OCI-LY1 (cell line): ENCODE measurements at regions not wholly inside any gene's neighbourhood (a gene's known extent, or its start where the extent isn't known, plus 50 kb on each side); places are given as distances from the start of the nearest gene placed in this dataset.

Experiments
- H2AFZ ChIP-seq: fragments of 200-600 bp; sonication (generic), shearing (Covaris generic); 2 replicates; pipeline ENCODE4 v1.6.0; 2014; ENCODE audit warnings: antibody characterized with exemption, mild to moderate bottlenecking, low read length
- H3F3A ChIP-seq: fragments of 200-600 bp; sonication (generic), shearing (Covaris generic); 2 replicates; pipeline ENCODE4 v1.6.0; 2014; ENCODE audit warnings: mild to moderate bottlenecking, antibody characterized with exemption, low read length, moderate library complexity; ENCODE audit not compliant: insufficient read depth
- H3K27ac ChIP-seq: fragments of 200-600 bp; sonication (generic); 2 replicates; pipeline ENCODE4 v1.5.1; 2014; ENCODE audit warnings: low read length, mixed run types, mild to moderate bottlenecking, low read depth; ENCODE audit not compliant: poor library complexity, severe bottlenecking
- H3K27me3 ChIP-seq: fragments of 200-600 bp; sonication (generic); 2 replicates; pipeline ENCODE4 v1.6.0; 2014; ENCODE audit warnings: antibody characterized with exemption, mild to moderate bottlenecking, low read length, moderate library complexity; ENCODE audit not compliant: insufficient read depth
- H3K36me3 ChIP-seq: fragments of 200-600 bp; sonication (generic); 2 replicates; pipeline ENCODE4 v1.6.1; 2014; ENCODE audit warnings: mild to moderate bottlenecking, antibody characterized with exemption, low read length, moderate library complexity, mixed read lengths; ENCODE audit not compliant: insufficient read depth
- H3K4me1 ChIP-seq: fragments of 200-600 bp; sonication (generic); 2 replicates; pipeline ENCODE4 v1.5.1; 2014; ENCODE audit warnings: mild to moderate bottlenecking, low read length, moderate library complexity; ENCODE audit not compliant: insufficient read depth, severe bottlenecking
- H3K4me2 ChIP-seq: fragments of 200-600 bp; sonication (generic), shearing (Covaris generic); 2 replicates; pipeline ENCODE4 v1.6.1; 2014; ENCODE audit warnings: low read length
- H3K4me3 ChIP-seq: fragments of 200-600 bp; sonication (generic); 2 replicates; pipeline ENCODE4 v1.5.1; 2014; ENCODE audit warnings: low read length, low read depth, mild to moderate bottlenecking, mixed read lengths; ENCODE audit not compliant: poor library complexity, severe bottlenecking
- H3K79me2 ChIP-seq: fragments of 200-600 bp; shearing (Covaris generic); 2 replicates; pipeline ENCODE4 v1.6.1; 2016; ENCODE audit warnings: mixed run types, low read length, mixed read lengths; ENCODE audit not compliant: insufficient read depth
- H3K9ac ChIP-seq: fragments of 200-600 bp; sonication (generic), shearing (Covaris generic); 2 replicates; pipeline ENCODE4 v1.6.1; 2014; ENCODE audit warnings: mild to moderate bottlenecking, low read length, mixed read lengths
- H3K9me2 ChIP-seq: fragments of 200-600 bp; sonication (generic), shearing (Covaris generic); 2 replicates; pipeline ENCODE4 v1.6.1; 2014; ENCODE audit warnings: low read depth, mild to moderate bottlenecking, low read length, mixed read lengths
- H3K9me3 ChIP-seq: fragments of 200-600 bp; shearing (Covaris generic); 2 replicates; pipeline ENCODE4 v1.6.1; 2014; ENCODE audit warnings: low read length, mixed read lengths
- H4K20me1 ChIP-seq: fragments of 200-600 bp; sonication (generic), shearing (Covaris generic); 2 replicates; pipeline ENCODE4 v1.6.0; 2016; ENCODE audit warnings: mild to moderate bottlenecking, low read length; ENCODE audit not compliant: insufficient read depth
- CTCF ChIP-seq: fragments of 200-600 bp; sonication (generic), shearing (Covaris generic); IDR thresholded peaks from 2 replicates; pipeline ENCODE4 v1.5.1; 2017; ENCODE audit warnings: mild to moderate bottlenecking, antibody characterized with exemption, low read length, moderate library complexity, mixed read lengths
- EZH2 ChIP-seq: fragments of 200-600 bp; sonication (generic), shearing (Covaris generic); IDR thresholded peaks from 2 replicates; pipeline ENCODE4 v1.8.0; 2017; ENCODE audit warnings: borderline replicate concordance, mixed run types, mild to moderate bottlenecking, antibody characterized with exemption, low read length, moderate library complexity, mixed read lengths

- H3K9me2 ChIP-seq = no peaks in the 10 kb centered on the region
- peak overlapping the region; percentile 46 for H3K4me2 ChIP-seq
- H3K79me2 ChIP-seq = no peaks in the 10 kb centered on the region
- H3K9ac ChIP-seq = peak overlapping the region; percentile 18
- H3F3A ChIP-seq = no peaks in the 10 kb centered on the region
- H4K20me1 ChIP-seq = no peaks in the 10 kb centered on the region
- no peaks in the 10 kb centered on the region for H3K27me3 ChIP-seq
- TF ChIP-seq CTCF (no peak), EZH2 (no peak)
- H3K27ac ChIP-seq = peak overlapping the region; percentile 68
- no peaks in the 10 kb centered on the region for H3K9me3 ChIP-seq
- peak overlapping the region; percentile 11 for H3K4me3 ChIP-seq
- H3K36me3 ChIP-seq = no peaks in the 10 kb centered on the region
- H3K4me1 ChIP-seq = peaks cover 63% of the 10 kb centered on the region
- peak overlapping the region; percentile 68 for H2AFZ ChIP-seq
Measured at GRCh38 chr5:89445106-89445745, 562.2 kb upstream of the MEF2C start.

- H4K20me1 ChIP-seq = no peaks in the 10 kb centered on the region
- H3K9me2 ChIP-seq = no peaks in the 10 kb centered on the region
- H3F3A ChIP-seq = no peaks in the 10 kb centered on the region
- peak overlapping the region; percentile 68 for H3K27ac ChIP-seq
- peaks cover 73% of the 10 kb centered on the region for H3K4me1 ChIP-seq
- H2AFZ ChIP-seq = peak overlapping the region; percentile 88
- H3K4me2 ChIP-seq = peak overlapping the region; percentile 13; the same call in 1 of the 2 replicates
- no peaks in the 10 kb centered on the region for H3K9me3 ChIP-seq
- H3K27me3 ChIP-seq = no peaks in the 10 kb centered on the region
- no peaks in the 10 kb centered on the region for H3K36me3 ChIP-seq
- no peak overlapping the region for H3K4me3 ChIP-seq
- H3K79me2 ChIP-seq = no peaks in the 10 kb centered on the region
- no peak overlapping the region for H3K9ac ChIP-seq
- TF ChIP-seq EZH2 (no peak), CTCF (no peak)
Measured at GRCh38 chr5:89444088-89444487, 561.1 kb upstream of the MEF2C start.

GRCh38 chr5:89443508-89443907, 560.5 kb upstream of the MEF2C start:
- H3K27me3 ChIP-seq = no peaks in the 10 kb centered on the region
- no peak overlapping the region for H3K4me2 ChIP-seq
- H3K27ac ChIP-seq = peak overlapping the region; percentile 68
- TF ChIP-seq CTCF (no peak), EZH2 (no peak)
- no peaks in the 10 kb centered on the region for H3K36me3 ChIP-seq
- no peaks in the 10 kb centered on the region for H3K9me3 ChIP-seq
- H3K4me1 ChIP-seq = peaks cover 79% of the 10 kb centered on the region
- H4K20me1 ChIP-seq = no peaks in the 10 kb centered on the region
- H3K9me2 ChIP-seq = no peaks in the 10 kb centered on the region
- H3K79me2 ChIP-seq = no peaks in the 10 kb centered on the region
- H3F3A ChIP-seq = no peaks in the 10 kb centered on the region
- H3K4me3 ChIP-seq = no peak overlapping the region
- peak overlapping the region; percentile 88 for H2AFZ ChIP-seq
- 0 out of 2 replicates have a peak overlapping the region, but pooled peaks have one; percentile 4 for H3K9ac ChIP-seq
